ENCODE measurements at regions not wholly inside any gene's neighbourhood (a gene's known extent, or its start where the extent isn't known, plus 50 kb on each side); places are given as distances from the start of the nearest gene placed in this dataset.

DNA sequence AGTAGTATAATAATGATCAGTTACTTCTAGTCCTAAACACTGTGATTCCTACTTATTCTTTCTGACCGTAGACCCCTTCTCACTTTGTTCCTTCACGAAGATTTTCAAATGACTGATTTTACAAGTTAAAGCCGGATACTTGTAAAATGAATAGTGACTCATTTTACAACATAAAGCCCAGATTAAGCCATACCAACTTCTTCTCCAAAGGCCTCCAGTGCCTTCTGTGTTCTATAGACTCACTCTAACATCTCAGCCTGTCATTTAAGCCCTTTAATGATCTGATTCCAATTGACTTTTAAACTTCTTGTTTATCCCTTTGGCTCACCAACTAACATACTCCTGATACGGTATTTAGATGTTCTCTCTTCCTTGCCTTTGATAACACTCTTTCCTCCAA is 480.0 kb upstream of the HS3ST1 start (continued):
- TF ChIP-seq ZFP41 (CRISPR knock-in tag; IDR thresholded peaks at IDR 0.05; ENCODE audit: borderline replicate concordance) = no peak

DNA sequence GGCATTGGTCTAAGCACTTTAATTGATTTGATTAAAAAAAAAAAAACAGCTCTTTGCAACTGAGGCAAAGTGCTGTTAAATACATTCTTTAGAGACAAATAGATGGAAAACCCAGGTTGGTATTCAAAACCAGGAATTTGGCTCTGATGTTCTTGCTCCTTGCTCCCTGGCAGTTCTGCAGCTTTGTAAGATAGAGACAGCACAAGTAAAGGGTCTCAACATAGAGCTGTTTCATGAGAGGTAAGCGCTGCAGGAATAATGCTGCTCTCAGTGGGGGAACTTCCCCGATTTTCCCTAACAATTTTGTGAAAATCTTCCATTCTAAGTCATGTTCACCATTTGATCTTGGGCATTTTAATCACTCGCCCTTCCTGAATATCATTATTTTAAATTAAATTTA is 479.5 kb upstream of the HS3ST1 start:
- Histone ChIP-seq H4K20me1 (ENCODE audit: insufficient read depth, low read length) (no peaks in the 10 kb centered on the region), H3K36me3 (replicated peaks in 1 of 2; ENCODE audit: control insufficient read depth in 1 of 2, insufficient read depth in 2 of 2, low read length in 2 of 2) (no peaks in the 10 kb centered on the region), H2AFZ (ENCODE audit: low read length) (no peak overlapping the region), H3K27ac (ENCODE audit: extremely low read length, insufficient read depth, low read length) (no peak overlapping the region), H3K9ac (ENCODE audit: insufficient read depth, low read depth, low read length) (no peak overlapping the region), H3K9me3 (ENCODE audit: low read length) (peaks cover 91% of the 10 kb centered on the region), H3K4me1 (ENCODE audit: insufficient read depth, low read length) (no peaks in the 10 kb centered on the region), H3K4me2 (ENCODE audit: low read depth, low read length) (no peak overlapping the region), H3K4me3 (replicated peaks in 1 of 3; ENCODE audit: insufficient read depth in 1 of 3, low read depth in 2 of 3, low read length in 3 of 3) (no peak overlapping the region), H3K27me3 (ENCODE audit: control insufficient read depth in 1 of 2, insufficient read depth in 2 of 2, low read length in 2 of 2) (no peaks in the 10 kb centered on the region), H3K79me2 (ENCODE audit: insufficient read depth, low read length) (no peaks in the 10 kb centered on the region)
- FAIRE-seq = no peak
- no peak for ATAC-seq
- CTCF ChIA-PET (ENCODE audit: low intra/inter-chr PET ratio, low total read pairs) = no interaction called here
- TF ChIP-seq ZNF329 (CRISPR knock-in tag; IDR thresholded peaks at IDR 0.05; ENCODE audit: low read depth) (no peak), ZNF10 (CRISPR knock-in tag; IDR thresholded peaks at IDR 0.05; ENCODE audit: borderline replicate concordance, low read depth) (no peak), MLLT10 (CRISPR knock-in tag; IDR thresholded peaks at IDR 0.05) (no peak), SMAD9 (CRISPR knock-in tag; IDR thresholded peaks at IDR 0.05) (no peak), SATB2 (CRISPR knock-in tag; IDR thresholded peaks at IDR 0.05) (no peak), SYNCRIP (IDR thresholded peaks at IDR 0.05; ENCODE audit: insufficient read depth, low read depth, low read length) (no peak), ZFP1 (CRISPR knock-in tag; IDR thresholded peaks at IDR 0.05) (no peak), NAIF1 (CRISPR knock-in tag; IDR thresholded peaks at IDR 0.05; ENCODE audit: borderline replicate concordance) (no peak), ZNF556 (CRISPR knock-in tag; IDR thresholded peaks at IDR 0.05; ENCODE audit: borderline replicate concordance) (no peak), ZNF670 (CRISPR knock-in tag; IDR thresholded peaks at IDR 0.05; ENCODE audit: borderline replicate concordance) (no peak), SALL1 (CRISPR knock-in tag; IDR thresholded peaks at IDR 0.05) (no peak), NCOA2 (CRISPR knock-in tag; IDR thresholded peaks at IDR 0.05) (no peak), MBNL3 (CRISPR knock-in tag; conservative IDR thresholded peaks at IDR 0.05) (no peak)
- TF ChIP-seq, protein P1, sequence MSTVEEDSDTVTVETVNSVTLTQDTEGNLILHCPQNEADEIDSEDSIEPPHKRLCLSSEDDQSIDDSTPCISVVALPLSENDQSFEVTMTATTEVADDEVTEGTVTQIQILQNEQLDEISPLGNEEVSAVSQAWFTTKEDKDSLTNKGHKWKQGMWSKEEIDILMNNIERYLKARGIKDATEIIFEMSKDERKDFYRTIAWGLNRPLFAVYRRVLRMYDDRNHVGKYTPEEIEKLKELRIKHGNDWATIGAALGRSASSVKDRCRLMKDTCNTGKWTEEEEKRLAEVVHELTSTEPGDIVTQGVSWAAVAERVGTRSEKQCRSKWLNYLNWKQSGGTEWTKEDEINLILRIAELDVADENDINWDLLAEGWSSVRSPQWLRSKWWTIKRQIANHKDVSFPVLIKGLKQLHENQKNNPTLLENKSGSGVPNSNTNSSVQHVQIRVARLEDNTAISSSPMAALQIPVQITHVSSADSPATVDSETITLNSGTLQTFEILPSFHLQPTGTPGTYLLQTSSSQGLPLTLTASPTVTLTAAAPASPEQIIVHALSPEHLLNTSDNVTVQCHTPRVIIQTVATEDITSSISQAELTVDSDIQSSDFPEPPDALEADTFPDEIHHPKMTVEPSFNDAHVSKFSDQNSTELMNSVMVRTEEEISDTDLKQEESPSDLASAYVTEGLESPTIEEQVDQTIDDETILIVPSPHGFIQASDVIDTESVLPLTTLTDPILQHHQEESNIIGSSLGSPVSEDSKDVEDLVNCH (CRISPR knock-in tag; IDR thresholded peaks at IDR 0.05) = no peak
- TF ChIP-seq, protein P2, sequence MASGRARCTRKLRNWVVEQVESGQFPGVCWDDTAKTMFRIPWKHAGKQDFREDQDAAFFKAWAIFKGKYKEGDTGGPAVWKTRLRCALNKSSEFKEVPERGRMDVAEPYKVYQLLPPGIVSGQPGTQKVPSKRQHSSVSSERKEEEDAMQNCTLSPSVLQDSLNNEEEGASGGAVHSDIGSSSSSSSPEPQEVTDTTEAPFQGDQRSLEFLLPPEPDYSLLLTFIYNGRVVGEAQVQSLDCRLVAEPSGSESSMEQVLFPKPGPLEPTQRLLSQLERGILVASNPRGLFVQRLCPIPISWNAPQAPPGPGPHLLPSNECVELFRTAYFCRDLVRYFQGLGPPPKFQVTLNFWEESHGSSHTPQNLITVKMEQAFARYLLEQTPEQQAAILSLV (CRISPR knock-in tag; IDR thresholded peaks at IDR 0.05; ENCODE audit: borderline replicate concordance) = no peak
- TF ChIP-seq, protein P3, sequence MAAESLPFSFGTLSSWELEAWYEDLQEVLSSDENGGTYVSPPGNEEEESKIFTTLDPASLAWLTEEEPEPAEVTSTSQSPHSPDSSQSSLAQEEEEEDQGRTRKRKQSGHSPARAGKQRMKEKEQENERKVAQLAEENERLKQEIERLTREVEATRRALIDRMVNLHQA (CRISPR knock-in tag; IDR thresholded peaks at IDR 0.05) = no peak
- POLR2A ChIA-PET = no interaction called here
- in situ Hi-C loops (cut with HindIII; ENCODE audit: extremely low pct_ligation_motif_present, low pct_unique_long_range_greater_than_20kb) (no loop called here), intact Hi-C loops (cut with micrococcal nuclease; ENCODE audit: unreplicated experiment) (no loop called here)
- no peak for DNase-seq (ENCODE audit: low spot score)
- WGBS (ENCODE audit: low lambda C conversion rate) = 1% methylated on average over 3 of the region's 3 CpGs
- BruUV-seq (replicated peaks) = no TSS peak

All from HepG2 (cell line).